GM12878 (cell line): ENCODE measurements at regions not wholly inside any gene's neighbourhood (a gene's known extent, or its start where the extent isn't known, plus 50 kb on each side); places are given as distances from the start of the nearest gene placed in this dataset.

Source experiments
- ATAC-seq: fragments of 200-7000 bp; cut with Tn5 transposase; 3 replicates; pipeline ENCODE4 v1.9.1; 2020; ENCODE audit warnings: mild to moderate bottlenecking, moderate library complexity
- BruUV-seq: library from RNA; stranded (reverse); fragments of 400-500 nt; replicated peaks from 2 replicates; lab custom pipeline; 2021; lab: Mats Ljungman, UMichigan
- CTCF ChIA-PET: fragments of 300-600 bp; sonication (Branson Sonifier 250); formaldehyde crosslinking; extraction: SDS; loops from one replicate; lab custom pipeline; 2021; ENCODE audit warnings: inconsistent platforms; lab: Yijun Ruan, JAX
- POLR2A ChIA-PET: fragments of 350-600 bp; formaldehyde crosslinking; extraction: SDS; loops from one replicate; lab custom pipeline; 2021; ENCODE audit warnings: inconsistent platforms; lab: Charles Lee
- RAD21 ChIA-PET: fragments of 300-600 bp; sonication (Branson Sonifier 250); formaldehyde crosslinking; loops from one replicate; lab custom pipeline; 2023; ENCODE audit warnings: antibody characterized with exemption; ENCODE audit not compliant: unreplicated experiment; lab: Charles Lee
- SMC1A ChIA-PET: fragments of 300-600 bp; sonication (Branson Sonifier 250); formaldehyde crosslinking; loops from one replicate; lab custom pipeline; 2023; ENCODE audit not compliant: unreplicated experiment, uncharacterized antibody; lab: Charles Lee
- DNase-seq: peaks from one replicate; pipeline ENCODE4 v3.0.0-alpha.2; 2011; ENCODE audit warnings: low read depth, low spot score
- FAIRE-seq: peaks from 3 replicates; lab custom pipeline; 2011; peaks lifted over from hg19 to GRCh38; lab: Jason Lieb, UNC
- H2AFZ ChIP-seq: 2 replicates; pipeline ENCODE4 v1.6.0; 2011; ENCODE audit warnings: low read depth, low read length, control low read depth; ENCODE audit not compliant: control insufficient read depth
- H3K27ac ChIP-seq: 2 replicates; pipeline ENCODE4 v1.5.1; 2011; ENCODE audit warnings: control low read depth; ENCODE audit not compliant: control insufficient read depth, insufficient read depth
- H3K27me3 ChIP-seq, 2 experiments: replicated peaks in 1 of 2; 2 replicates each; pipeline versions ENCODE4 v1.6.0 to v1.6.1; 2011; ENCODE audit warnings: low read length in 1 of 2; ENCODE audit not compliant: control insufficient read depth in 2 of 2, insufficient read depth in 2 of 2
- H3K36me3 ChIP-seq, 2 experiments: 2 replicates each; pipeline ENCODE4 v1.5.1; 2011; ENCODE audit warnings: low read length in 1 of 2; ENCODE audit not compliant: control insufficient read depth in 2 of 2, insufficient read depth in 2 of 2
- H3K4me1 ChIP-seq: 2 replicates; pipeline ENCODE4 v1.6.1; 2011; ENCODE audit warnings: mild to moderate bottlenecking, low read length, moderate library complexity, mixed read lengths; ENCODE audit not compliant: control insufficient read depth, insufficient read depth
- H3K4me2 ChIP-seq: 2 replicates; pipeline ENCODE4 v1.6.0; 2011; ENCODE audit warnings: control low read depth; ENCODE audit not compliant: control insufficient read depth, insufficient read depth
- H3K4me3 ChIP-seq: fragments of 200-600 bp; sonication (generic); 2 replicates; pipeline ENCODE4 v1.5.1; 2016
- H3K79me2 ChIP-seq: 2 replicates; pipeline ENCODE4 v1.6.0; 2011; ENCODE audit warnings: low read length; ENCODE audit not compliant: control insufficient read depth, insufficient read depth
- H3K9ac ChIP-seq: 2 replicates; pipeline ENCODE4 v1.8.0; 2011; ENCODE audit warnings: low read length, control low read depth, mixed read lengths; ENCODE audit not compliant: control insufficient read depth, insufficient read depth
- H3K9me3 ChIP-seq: replicated peaks from 3 replicates; pipeline ENCODE4 v1.5.1; 2011; ENCODE audit warnings: mild to moderate bottlenecking, low read length; ENCODE audit not compliant: control insufficient read depth, insufficient read depth
- H4K20me1 ChIP-seq: 2 replicates; pipeline ENCODE4 v1.6.0; 2011; ENCODE audit not compliant: control insufficient read depth, insufficient read depth
- CREB1 ChIP-seq: IDR thresholded peaks from 2 replicates; pipeline ENCODE4 v1.6.1; 2012; ENCODE audit warnings: low read depth, mild to moderate bottlenecking, inconsistent platforms
- DPF2 ChIP-seq: fragments of 450-650 bp; IDR thresholded peaks from 2 replicates; pipeline ENCODE4 v1.6.1; 2017; ENCODE audit warnings: mild to moderate bottlenecking
- EZH2 ChIP-seq: IDR thresholded peaks from 2 replicates; pipeline ENCODE4 v1.6.1; 2012; ENCODE audit warnings: low read depth, mild to moderate bottlenecking, control low read depth, inconsistent platforms, low read length, borderline replicate concordance; ENCODE audit not compliant: control insufficient read depth
- FOXK2 ChIP-seq: fragments of 450-650 bp; IDR thresholded peaks from 2 replicates; pipeline ENCODE4 v1.6.1; 2017; ENCODE audit warnings: mild to moderate bottlenecking, moderate library complexity
- FOXM1 ChIP-seq: IDR thresholded peaks from 2 replicates; pipeline ENCODE4 v1.6.1; 2012; ENCODE audit warnings: low read depth, mild to moderate bottlenecking, inconsistent platforms, low read length, moderate library complexity
- PAX8 ChIP-seq: fragments of 450-650 bp; IDR thresholded peaks from 2 replicates; pipeline ENCODE4 v1.6.1; 2017; ENCODE audit warnings: mild to moderate bottlenecking, moderate library complexity
- PML ChIP-seq: IDR thresholded peaks from 2 replicates; pipeline ENCODE4 v1.6.1; 2012; ENCODE audit warnings: low read length, inconsistent platforms
- RBBP5 ChIP-seq: fragments of 200-600 bp; sonication (generic); conservative IDR thresholded peaks from 2 replicates; pipeline ENCODE4 v1.6.1; 2016
- SMAD1 ChIP-seq: fragments of 450-650 bp; IDR thresholded peaks from 2 replicates; pipeline ENCODE4 v1.6.1; 2018; ENCODE audit warnings: mild to moderate bottlenecking, low read depth; ENCODE audit not compliant: partially characterized antibody
- SMARCA5 ChIP-seq: fragments of 450-650 bp; IDR thresholded peaks from 2 replicates; pipeline ENCODE4 v1.6.1; 2017; ENCODE audit warnings: mild to moderate bottlenecking
- ZNF207 ChIP-seq: fragments of 450-650 bp; IDR thresholded peaks from 2 replicates; pipeline ENCODE4 v1.6.1; 2014; ENCODE audit warnings: antibody characterized with exemption, mild to moderate bottlenecking, borderline replicate concordance
- WGBS: methylation state at CpG from one replicate; pipeline ENCODE4 v1.1.6; 2016; ENCODE audit warnings: low lambda C conversion rate; ENCODE audit not compliant: insufficient replicate concordance, insufficient coverage; ENCODE audit errors: missing lambda C conversion rate; 5-methylcytosine and 5-hydroxymethylcytosine counted together
- in situ Hi-C: fragments of 300-500 bp; cut with MboI; formaldehyde crosslinking; loops from 9 replicates; pipeline ENCODE4 v1.14.3; 2018; ENCODE audit warnings: mixed read lengths
- intact Hi-C: fragments of 100-400 bp; cut with micrococcal nuclease; formaldehyde crosslinking; loops from one replicate; pipeline ENCODE4 v1.14.2; 2022; ENCODE audit not compliant: unreplicated experiment
- TF ChIP-seq, protein P1 (sequence below): fragments of 450-650 bp; IDR thresholded peaks from 2 replicates; pipeline ENCODE4 v1.6.1; 2017; ENCODE audit warnings: mild to moderate bottlenecking, moderate library complexity
- TF ChIP-seq, protein P2 (sequence below): IDR thresholded peaks from 2 replicates; pipeline ENCODE4 v1.6.1; 2011; ENCODE audit warnings: low read depth, low read length, improper control_type of control experiment, borderline replicate concordance
- TF ChIP-seq, protein P3 (sequence below): IDR thresholded peaks from 2 replicates; pipeline ENCODE4 v1.6.1; 2011; ENCODE audit warnings: low read depth, mild to moderate bottlenecking, low read length, moderate library complexity, borderline replicate concordance; ENCODE audit errors: extremely low read depth

DNA sequence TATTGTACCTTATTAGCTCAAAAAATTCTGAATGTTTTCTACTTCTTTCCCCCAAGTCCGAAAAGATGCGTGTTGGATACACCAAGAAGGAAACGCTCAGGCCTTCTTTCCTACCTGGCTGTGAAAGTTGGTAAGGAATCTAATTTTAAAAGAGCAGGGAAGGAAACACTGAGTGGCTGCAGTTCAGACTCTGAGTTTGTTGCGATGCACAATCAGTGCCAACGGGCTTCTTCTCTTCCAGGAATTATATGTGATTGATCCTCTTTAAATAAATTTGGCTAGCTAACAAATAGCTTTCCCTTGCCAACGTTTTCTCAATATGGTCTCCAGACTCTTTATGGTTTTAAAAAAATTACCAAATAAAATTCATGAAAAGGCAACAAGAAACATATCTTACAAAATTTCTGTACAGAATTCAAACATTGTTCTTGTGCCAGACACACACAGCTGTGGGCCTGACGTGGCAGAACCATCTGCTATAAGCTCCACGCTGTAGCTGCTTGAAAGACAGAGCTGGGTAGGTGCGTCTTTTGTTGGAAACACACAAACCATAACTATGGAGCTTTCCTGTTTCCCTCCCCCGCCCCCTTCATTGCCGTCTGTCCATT lies 493.1 kb downstream of the ZNF608 start (continued):
- TF ChIP-seq, protein P1, sequence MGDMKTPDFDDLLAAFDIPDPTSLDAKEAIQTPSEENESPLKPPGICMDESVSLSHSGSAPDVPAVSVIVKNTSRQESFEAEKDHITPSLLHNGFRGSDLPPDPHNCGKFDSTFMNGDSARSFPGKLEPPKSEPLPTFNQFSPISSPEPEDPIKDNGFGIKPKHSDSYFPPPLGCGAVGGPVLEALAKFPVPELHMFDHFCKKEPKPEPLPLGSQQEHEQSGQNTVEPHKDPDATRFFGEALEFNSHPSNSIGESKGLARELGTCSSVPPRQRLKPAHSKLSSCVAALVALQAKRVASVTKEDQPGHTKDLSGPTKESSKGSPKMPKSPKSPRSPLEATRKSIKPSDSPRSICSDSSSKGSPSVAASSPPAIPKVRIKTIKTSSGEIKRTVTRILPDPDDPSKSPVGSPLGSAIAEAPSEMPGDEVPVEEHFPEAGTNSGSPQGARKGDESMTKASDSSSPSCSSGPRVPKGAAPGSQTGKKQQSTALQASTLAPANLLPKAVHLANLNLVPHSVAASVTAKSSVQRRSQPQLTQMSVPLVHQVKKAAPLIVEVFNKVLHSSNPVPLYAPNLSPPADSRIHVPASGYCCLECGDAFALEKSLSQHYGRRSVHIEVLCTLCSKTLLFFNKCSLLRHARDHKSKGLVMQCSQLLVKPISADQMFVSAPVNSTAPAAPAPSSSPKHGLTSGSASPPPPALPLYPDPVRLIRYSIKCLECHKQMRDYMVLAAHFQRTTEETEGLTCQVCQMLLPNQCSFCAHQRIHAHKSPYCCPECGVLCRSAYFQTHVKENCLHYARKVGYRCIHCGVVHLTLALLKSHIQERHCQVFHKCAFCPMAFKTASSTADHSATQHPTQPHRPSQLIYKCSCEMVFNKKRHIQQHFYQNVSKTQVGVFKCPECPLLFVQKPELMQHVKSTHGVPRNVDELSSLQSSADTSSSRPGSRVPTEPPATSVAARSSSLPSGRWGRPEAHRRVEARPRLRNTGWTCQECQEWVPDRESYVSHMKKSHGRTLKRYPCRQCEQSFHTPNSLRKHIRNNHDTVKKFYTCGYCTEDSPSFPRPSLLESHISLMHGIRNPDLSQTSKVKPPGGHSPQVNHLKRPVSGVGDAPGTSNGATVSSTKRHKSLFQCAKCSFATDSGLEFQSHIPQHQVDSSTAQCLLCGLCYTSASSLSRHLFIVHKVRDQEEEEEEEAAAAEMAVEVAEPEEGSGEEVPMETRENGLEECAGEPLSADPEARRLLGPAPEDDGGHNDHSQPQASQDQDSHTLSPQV = no peak
- TF ChIP-seq, protein P2, sequence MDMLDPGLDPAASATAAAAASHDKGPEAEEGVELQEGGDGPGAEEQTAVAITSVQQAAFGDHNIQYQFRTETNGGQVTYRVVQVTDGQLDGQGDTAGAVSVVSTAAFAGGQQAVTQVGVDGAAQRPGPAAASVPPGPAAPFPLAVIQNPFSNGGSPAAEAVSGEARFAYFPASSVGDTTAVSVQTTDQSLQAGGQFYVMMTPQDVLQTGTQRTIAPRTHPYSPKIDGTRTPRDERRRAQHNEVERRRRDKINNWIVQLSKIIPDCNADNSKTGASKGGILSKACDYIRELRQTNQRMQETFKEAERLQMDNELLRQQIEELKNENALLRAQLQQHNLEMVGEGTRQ = no peak

DNA sequence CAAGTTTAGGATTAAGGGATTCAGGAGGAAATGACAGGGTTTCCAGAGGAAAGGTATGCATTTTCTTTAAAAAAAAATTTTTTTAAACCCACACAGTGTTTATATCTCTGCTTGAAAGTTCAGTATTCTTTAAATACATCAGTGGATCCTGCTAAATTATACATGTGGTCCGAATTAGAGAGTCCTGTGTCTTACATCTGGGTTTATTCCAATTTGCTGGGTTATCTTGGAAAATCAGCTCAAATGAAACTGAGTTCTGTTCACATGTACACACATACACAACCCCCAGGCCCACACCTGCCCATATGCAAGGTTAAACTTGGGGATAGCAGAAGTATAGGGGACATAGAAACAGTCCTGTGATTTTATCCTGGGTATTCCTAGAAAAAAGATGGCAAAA lies 493.7 kb downstream of the ZNF608 start:
- ChIA-PET CTCF (interaction anchor here (0.6 kb wide), 1 partner anchor 195 kb away, joined by 3 read pairs; no protein-coding TSS in a partner anchor), POLR2A (no interaction called here), RAD21 (no interaction called here), SMC1A (no interaction called here)
- intact Hi-C loops (no loop called here), in situ Hi-C loops (no loop called here)
- ATAC-seq (no peak), FAIRE-seq (no peak), DNase-seq (no peak)
- no peak overlapping the region for H3K4me3 ChIP-seq
- no peaks in the 10 kb centered on the region for H4K20me1 ChIP-seq
- H3K79me2 ChIP-seq = no peaks in the 10 kb centered on the region
- H3K36me3 ChIP-seq = no peaks in the 10 kb centered on the region
- H3K4me1 ChIP-seq = no peaks in the 10 kb centered on the region
- H3K27ac ChIP-seq = no peak overlapping the region
- WGBS = 0% methylated on average over 1 of the region's 1 CpG
- H3K27me3 ChIP-seq = no peaks in the 10 kb centered on the region; a peak in 1 of 4 replicates
- no peak overlapping the region for H3K9ac ChIP-seq
- no peak overlapping the region for H2AFZ ChIP-seq
- H3K4me2 ChIP-seq = no peak overlapping the region
- BruUV-seq = no TSS peak
- TF ChIP-seq PAX8 = no peak
- TF ChIP-seq, protein P3, sequence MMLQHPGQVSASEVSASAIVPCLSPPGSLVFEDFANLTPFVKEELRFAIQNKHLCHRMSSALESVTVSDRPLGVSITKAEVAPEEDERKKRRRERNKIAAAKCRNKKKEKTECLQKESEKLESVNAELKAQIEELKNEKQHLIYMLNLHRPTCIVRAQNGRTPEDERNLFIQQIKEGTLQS = no peak
- TF ChIP-seq EZH2 = no peak
- TF ChIP-seq SMAD1 = no peak
- no peak for TF ChIP-seq ZNF207
- no peak for TF ChIP-seq FOXM1
- TF ChIP-seq DPF2 = no peak
- TF ChIP-seq SMARCA5 = no peak
- no peak for TF ChIP-seq CREB1
- no peak for TF ChIP-seq FOXK2
- TF ChIP-seq PML = no peak
- no peak for TF ChIP-seq RBBP5
- no peaks in the 10 kb centered on the region for H3K9me3 ChIP-seq
